ENCODE measurements at regions not wholly inside any gene's neighbourhood (a gene's known extent, or its start where the extent isn't known, plus 50 kb on each side); places are given as distances from the start of the nearest gene placed in this dataset.

DNA sequence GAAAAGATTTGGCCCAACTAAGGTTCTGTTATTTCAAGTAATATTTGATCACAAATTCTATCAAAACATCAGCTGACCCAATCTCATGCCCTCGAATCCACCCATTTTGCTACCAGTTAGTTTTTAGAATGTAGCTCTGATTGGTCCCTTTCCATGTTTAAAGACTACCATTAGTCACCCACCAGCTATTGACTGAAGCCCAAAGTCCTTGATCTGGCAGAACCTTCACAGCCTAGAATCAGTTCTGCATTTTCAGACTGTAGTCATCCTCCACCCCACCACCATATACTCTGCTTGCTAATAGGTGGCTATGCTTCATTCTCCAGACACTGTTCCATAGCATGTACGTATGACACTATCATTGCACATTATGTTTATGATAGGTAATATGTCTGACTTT, 182.2 kb upstream of the TARS1 start:
- no peak overlapping the region for H3K27ac ChIP-seq (ENCODE audit: low read depth, low read length)
- peaks cover 4% of the 10 kb centered on the region for H3K4me1 ChIP-seq (ENCODE audit: control insufficient read depth, insufficient read depth, low read length)
- no peaks in the 10 kb centered on the region for H3K27me3 ChIP-seq (ENCODE audit: control insufficient read depth, insufficient read depth, low read length)
- no peak overlapping the region for H3K4me3 ChIP-seq (ENCODE audit: low read length)
- no peaks in the 10 kb centered on the region for H3K36me3 ChIP-seq (ENCODE audit: control insufficient read depth, insufficient read depth, low read length)
- no peak overlapping the region for H3K9ac ChIP-seq (ENCODE audit: low read length)

DNA sequence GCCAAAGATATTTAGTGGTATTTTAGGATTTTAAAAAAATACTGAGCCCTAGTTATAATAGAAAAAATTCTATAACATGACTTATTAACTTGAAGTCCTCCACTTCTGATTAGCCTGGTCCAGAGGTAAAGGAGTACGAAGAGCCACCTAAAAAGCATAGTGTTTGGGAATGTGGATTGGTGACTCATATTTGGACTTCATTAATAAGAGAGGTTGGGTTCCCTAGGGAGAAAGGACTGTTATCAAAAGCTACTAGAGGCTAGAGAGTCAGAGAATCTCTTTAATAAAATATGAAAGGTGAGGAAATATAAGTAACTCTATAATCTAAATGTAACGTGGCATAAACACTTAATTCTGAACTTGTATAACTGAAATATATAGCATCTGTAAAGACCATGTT, 180.7 kb upstream of the TARS1 start:
- Histone ChIP-seq H3K4me3 (ENCODE audit: low read length) (no peak overlapping the region), H3K27ac (ENCODE audit: low read depth, low read length) (no peak overlapping the region), H3K27me3 (ENCODE audit: control insufficient read depth, insufficient read depth, low read length) (no peaks in the 10 kb centered on the region), H3K36me3 (ENCODE audit: control insufficient read depth, insufficient read depth, low read length) (no peaks in the 10 kb centered on the region), H3K4me1 (ENCODE audit: control insufficient read depth, insufficient read depth, low read length) (peaks cover 4% of the 10 kb centered on the region), H3K9ac (ENCODE audit: low read length) (no peak overlapping the region)

DNA sequence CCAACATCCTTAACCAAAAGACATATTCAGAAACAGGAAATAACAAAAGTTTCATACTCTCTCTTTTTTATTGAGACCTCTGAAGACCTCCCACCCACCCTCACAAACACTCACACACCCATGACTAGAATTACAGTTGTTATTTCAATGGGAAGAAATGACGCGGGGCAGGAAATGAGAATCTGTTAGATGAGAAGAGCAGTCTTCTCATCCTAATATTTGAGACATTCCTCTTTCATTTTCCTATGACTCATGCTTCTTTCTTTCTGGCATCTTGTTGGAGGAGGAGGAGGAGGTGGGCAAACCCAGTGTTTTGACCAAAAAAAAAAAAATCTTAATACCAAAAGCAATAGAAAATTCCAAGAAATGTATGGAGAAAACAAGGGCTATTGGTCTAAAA, 179.5 kb upstream of the TARS1 start:
- Histone ChIP-seq H3K9ac (ENCODE audit: low read length) (no peak overlapping the region), H3K27me3 (ENCODE audit: control insufficient read depth, insufficient read depth, low read length) (no peaks in the 10 kb centered on the region), H3K4me1 (ENCODE audit: control insufficient read depth, insufficient read depth, low read length) (peaks cover 4% of the 10 kb centered on the region), H3K4me3 (ENCODE audit: low read length) (no peak overlapping the region), H3K36me3 (ENCODE audit: control insufficient read depth, insufficient read depth, low read length) (no peaks in the 10 kb centered on the region), H3K27ac (ENCODE audit: low read depth, low read length) (no peak overlapping the region)

DNA sequence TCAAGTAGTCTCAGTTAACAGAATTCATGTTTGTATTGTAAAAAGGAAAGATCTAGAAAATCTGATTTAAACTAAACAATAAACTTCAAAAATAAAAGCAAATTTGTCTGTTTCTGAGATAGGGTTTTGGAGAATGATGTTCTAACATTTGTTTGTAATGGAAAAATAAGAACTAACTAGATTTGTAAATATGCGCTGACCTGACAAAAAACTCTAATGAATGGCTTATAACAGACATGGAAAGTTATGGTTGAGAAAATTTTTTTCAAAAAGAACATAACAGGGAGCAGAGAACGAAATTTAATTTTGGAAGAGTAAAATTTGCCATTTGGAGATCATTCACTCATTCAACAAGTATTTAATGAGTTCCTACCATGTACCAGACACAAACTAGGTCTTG, 179.0 kb upstream of the TARS1 start:
- Histone ChIP-seq H3K27ac (ENCODE audit: low read depth, low read length) (no peak overlapping the region), H3K9ac (ENCODE audit: low read length) (no peak overlapping the region), H3K27me3 (ENCODE audit: control insufficient read depth, insufficient read depth, low read length) (no peaks in the 10 kb centered on the region), H3K4me3 (ENCODE audit: low read length) (no peak overlapping the region), H3K4me1 (ENCODE audit: control insufficient read depth, insufficient read depth, low read length) (peaks cover 4% of the 10 kb centered on the region), H3K36me3 (ENCODE audit: control insufficient read depth, insufficient read depth, low read length) (no peaks in the 10 kb centered on the region)

- no peak overlapping the region for H3K9ac ChIP-seq (ENCODE audit: low read length)
- no peaks in the 10 kb centered on the region for H3K4me1 ChIP-seq (ENCODE audit: control insufficient read depth, insufficient read depth, low read length)
- H3K27me3 ChIP-seq (ENCODE audit: control insufficient read depth, insufficient read depth, low read length) = no peaks in the 10 kb centered on the region
- no peaks in the 10 kb centered on the region for H3K36me3 ChIP-seq (ENCODE audit: control insufficient read depth, insufficient read depth, low read length)
- no peak overlapping the region for H3K4me3 ChIP-seq (ENCODE audit: low read length)
- H3K27ac ChIP-seq (ENCODE audit: low read depth, low read length) = no peak overlapping the region
Measured at GRCh38 chr5:33267801-33268200, 173.0 kb upstream of the TARS1 start.

DNA sequence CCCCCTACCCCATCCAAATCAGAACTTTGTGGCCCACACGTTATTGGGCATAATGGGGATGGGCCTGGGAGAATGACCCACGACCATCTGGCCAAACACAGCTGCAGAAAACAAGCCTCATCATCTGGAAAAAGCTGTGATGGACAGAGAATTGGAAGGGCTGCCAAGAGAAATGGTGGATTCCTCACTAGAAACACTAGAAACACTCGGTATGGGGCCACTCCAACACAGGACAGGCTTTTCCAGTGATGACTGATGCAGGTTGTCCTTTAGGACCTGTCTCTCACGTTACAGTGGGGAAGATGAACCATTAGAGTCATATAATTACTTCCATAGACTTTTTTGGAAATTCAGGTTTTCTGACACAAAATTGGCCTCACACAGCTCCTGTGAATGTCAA, 172.4 kb upstream of the TARS1 start:
- Histone ChIP-seq H3K4me3 (ENCODE audit: low read length) (no peak overlapping the region), H3K27me3 (ENCODE audit: control insufficient read depth, insufficient read depth, low read length) (no peaks in the 10 kb centered on the region), H3K4me1 (ENCODE audit: control insufficient read depth, insufficient read depth, low read length) (no peaks in the 10 kb centered on the region), H3K27ac (ENCODE audit: low read depth, low read length) (no peak overlapping the region), H3K36me3 (ENCODE audit: control insufficient read depth, insufficient read depth, low read length) (no peaks in the 10 kb centered on the region), H3K9ac (ENCODE audit: low read length) (no peak overlapping the region)

DNA sequence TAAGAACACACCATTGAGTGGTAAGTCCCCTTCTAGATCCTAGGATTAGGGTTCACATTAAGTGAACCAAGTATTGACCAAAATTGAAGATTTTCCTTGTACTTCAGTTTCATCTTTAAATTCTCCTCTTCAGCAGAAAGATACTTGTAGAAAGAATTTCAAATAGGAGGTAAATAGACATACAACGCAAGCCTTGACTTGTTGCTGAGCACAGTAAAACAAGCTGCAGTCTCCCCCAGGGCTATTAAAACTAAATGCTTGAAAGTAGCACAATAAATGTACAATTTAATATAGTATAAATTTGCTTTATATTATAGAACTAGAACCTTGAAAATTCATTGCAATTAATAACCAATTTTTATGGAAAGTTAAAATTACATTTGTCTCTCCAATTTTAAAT, 170.1 kb upstream of the TARS1 start:
- no peak overlapping the region for H3K27ac ChIP-seq (ENCODE audit: low read depth, low read length)
- H3K4me1 ChIP-seq (ENCODE audit: control insufficient read depth, insufficient read depth, low read length) = no peaks in the 10 kb centered on the region
- no peak overlapping the region for H3K9ac ChIP-seq (ENCODE audit: low read length)
- no peak overlapping the region for H3K4me3 ChIP-seq (ENCODE audit: low read length)
- H3K36me3 ChIP-seq (ENCODE audit: control insufficient read depth, insufficient read depth, low read length) = no peaks in the 10 kb centered on the region
- no peaks in the 10 kb centered on the region for H3K27me3 ChIP-seq (ENCODE audit: control insufficient read depth, insufficient read depth, low read length)

DNA sequence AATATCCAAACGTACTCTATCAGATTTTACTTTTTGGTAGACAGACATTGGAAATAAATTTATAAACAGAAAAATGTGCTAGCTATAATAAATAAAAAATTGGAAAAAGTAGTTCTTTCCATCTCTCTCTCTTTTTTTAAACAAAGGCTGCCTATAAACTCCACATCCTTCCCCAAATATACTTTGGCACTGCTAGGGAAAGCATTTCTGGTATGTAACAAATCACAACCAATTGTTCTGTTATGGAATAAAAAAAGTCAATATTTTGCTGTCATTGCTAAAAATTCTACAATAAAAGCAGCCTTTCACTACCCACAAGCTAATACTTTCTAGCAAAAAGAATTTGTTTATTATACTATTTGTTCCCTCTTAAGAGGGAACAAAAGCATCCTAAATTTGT, 169.2 kb upstream of the TARS1 start:
- no peak overlapping the region for H3K27ac ChIP-seq (ENCODE audit: low read depth, low read length)
- H3K27me3 ChIP-seq (ENCODE audit: control insufficient read depth, insufficient read depth, low read length) = no peaks in the 10 kb centered on the region
- no peaks in the 10 kb centered on the region for H3K36me3 ChIP-seq (ENCODE audit: control insufficient read depth, insufficient read depth, low read length)
- no peak overlapping the region for H3K9ac ChIP-seq (ENCODE audit: low read length)
- no peaks in the 10 kb centered on the region for H3K4me1 ChIP-seq (ENCODE audit: control insufficient read depth, insufficient read depth, low read length)
- no peak overlapping the region for H3K4me3 ChIP-seq (ENCODE audit: low read length)

DNA sequence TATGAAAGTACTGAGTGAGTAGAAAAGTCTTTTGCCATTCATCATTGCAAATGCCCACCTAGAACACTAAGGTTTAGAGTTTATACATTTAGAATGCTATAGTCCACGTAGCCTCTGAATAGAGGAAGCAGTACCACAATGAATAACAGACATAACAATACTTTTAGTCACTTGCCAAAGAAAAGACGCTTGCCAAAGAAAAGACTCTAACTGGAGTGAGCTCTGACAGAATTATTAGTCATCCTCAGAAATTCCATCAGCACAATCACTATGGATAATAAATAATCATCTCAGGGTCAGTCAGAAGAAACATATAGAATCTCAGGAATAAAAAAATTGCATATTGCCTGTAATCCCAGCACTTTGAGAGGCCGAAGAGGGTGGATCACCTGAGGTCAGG, 168.5 kb upstream of the TARS1 start:
- Histone ChIP-seq H3K4me3 (ENCODE audit: low read length) (no peak overlapping the region), H3K4me1 (ENCODE audit: control insufficient read depth, insufficient read depth, low read length) (no peaks in the 10 kb centered on the region), H3K27me3 (ENCODE audit: control insufficient read depth, insufficient read depth, low read length) (no peaks in the 10 kb centered on the region), H3K9ac (ENCODE audit: low read length) (no peak overlapping the region), H3K36me3 (ENCODE audit: control insufficient read depth, insufficient read depth, low read length) (no peaks in the 10 kb centered on the region), H3K27ac (ENCODE audit: low read depth, low read length) (no peak overlapping the region)

GRCh38 chr5:33273985-33274384, 166.8 kb upstream of the TARS1 start:
- H3K4me3 ChIP-seq (ENCODE audit: low read length) = no peak overlapping the region
- no peak overlapping the region for H3K27ac ChIP-seq (ENCODE audit: low read depth, low read length)
- no peaks in the 10 kb centered on the region for H3K36me3 ChIP-seq (ENCODE audit: control insufficient read depth, insufficient read depth, low read length)
- H3K4me1 ChIP-seq (ENCODE audit: control insufficient read depth, insufficient read depth, low read length) = no peaks in the 10 kb centered on the region
- H3K27me3 ChIP-seq (ENCODE audit: control insufficient read depth, insufficient read depth, low read length) = no peaks in the 10 kb centered on the region
- H3K9ac ChIP-seq (ENCODE audit: low read length) = no peak overlapping the region

DNA sequence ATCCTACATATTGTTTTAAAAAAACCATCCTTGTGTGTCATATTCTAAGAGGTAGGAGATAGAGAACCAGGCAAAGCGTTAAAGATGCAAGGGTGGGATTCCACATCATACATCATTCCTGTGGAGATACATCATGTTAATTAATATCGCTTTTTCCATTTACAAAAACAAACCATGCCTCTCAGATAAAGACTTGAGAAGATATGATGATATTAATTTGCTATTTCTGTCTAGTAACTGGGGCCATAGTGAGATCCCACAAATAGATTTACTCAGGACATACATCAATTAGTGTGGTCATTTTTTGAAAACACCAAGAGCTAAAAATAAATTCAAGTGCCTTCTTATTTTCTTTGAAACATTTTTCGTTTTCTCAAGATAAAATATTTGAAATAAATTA, 165.4 kb upstream of the TARS1 start:
- H3K4me1 ChIP-seq (ENCODE audit: control insufficient read depth, insufficient read depth, low read length) = no peaks in the 10 kb centered on the region
- H3K27ac ChIP-seq (ENCODE audit: low read depth, low read length) = no peak overlapping the region
- H3K4me3 ChIP-seq (ENCODE audit: low read length) = no peak overlapping the region
- H3K27me3 ChIP-seq (ENCODE audit: control insufficient read depth, insufficient read depth, low read length) = no peaks in the 10 kb centered on the region
- no peaks in the 10 kb centered on the region for H3K36me3 ChIP-seq (ENCODE audit: control insufficient read depth, insufficient read depth, low read length)
- no peak overlapping the region for H3K9ac ChIP-seq (ENCODE audit: low read length)

- no peak overlapping the region for H3K9ac ChIP-seq (ENCODE audit: low read length)
Measured at GRCh38 chr5:33275921-33276627, 164.7 kb upstream of the TARS1 start.

DNA sequence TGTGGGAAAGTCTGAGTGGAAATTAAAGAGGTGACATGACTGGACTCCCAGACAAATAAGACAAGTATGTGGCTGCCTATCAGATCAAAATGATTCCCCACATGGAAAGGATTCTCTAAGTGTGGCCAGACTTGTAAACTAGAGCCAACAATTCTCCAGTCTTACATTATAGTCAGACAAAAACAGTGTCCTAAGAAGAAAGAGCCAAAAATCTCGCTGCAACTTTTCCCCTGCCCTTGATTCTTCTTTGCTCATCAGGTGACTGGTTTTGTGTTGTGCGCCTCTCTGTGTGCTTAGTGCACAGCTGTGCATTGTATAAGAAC, 164.2 kb upstream of the TARS1 start:
- H3K9ac ChIP-seq (ENCODE audit: low read length) = no peak overlapping the region
- H3K4me3 ChIP-seq (ENCODE audit: low read length) = no peak overlapping the region
- no peak overlapping the region for H3K27ac ChIP-seq (ENCODE audit: low read depth, low read length)
- peaks cover 2% of the 10 kb centered on the region for H3K4me1 ChIP-seq (ENCODE audit: control insufficient read depth, insufficient read depth, low read length)
- no peaks in the 10 kb centered on the region for H3K27me3 ChIP-seq (ENCODE audit: control insufficient read depth, insufficient read depth, low read length)
- no peaks in the 10 kb centered on the region for H3K36me3 ChIP-seq (ENCODE audit: control insufficient read depth, insufficient read depth, low read length)

More at GRCh38 chr5:33275921-33276627, 164.7 kb upstream of the TARS1 start:
- Histone ChIP-seq H3K4me3 (ENCODE audit: low read length) (no peak overlapping the region), H3K4me1 (ENCODE audit: control insufficient read depth, insufficient read depth, low read length) (peaks cover under 1% of the 10 kb centered on the region), H3K27ac (ENCODE audit: low read depth, low read length) (no peak overlapping the region), H3K27me3 (ENCODE audit: control insufficient read depth, insufficient read depth, low read length) (no peaks in the 10 kb centered on the region), H3K36me3 (ENCODE audit: control insufficient read depth, insufficient read depth, low read length) (no peaks in the 10 kb centered on the region)

Data from rectal smooth muscle tissue (tissue), 1 donor.